ENCODE measurements at regions not wholly inside any gene's neighbourhood (a gene's known extent, or its start where the extent isn't known, plus 50 kb on each side); places are given as distances from the start of the nearest gene placed in this dataset.

- no peak for TF ChIP-seq EZH2 (IDR thresholded peaks at IDR 0.05; ENCODE audit: borderline replicate concordance, low read length)
- TF ChIP-seq CTCF (conservative IDR thresholded peaks at IDR 0.05 in 1 of 2, IDR thresholded peaks at IDR 0.05 in 1 of 2; ENCODE audit: extremely low read depth in 1 of 2, insufficient read depth in 1 of 2, low read depth in 1 of 2, low read length in 2 of 2), result no peak
These were observed 252.4 kb downstream of the IRF8 start for GRCh38 chr16:86151239-86151851.
